ENCODE measurements at regions not wholly inside any gene's neighbourhood (a gene's known extent, or its start where the extent isn't known, plus 50 kb on each side); places are given as distances from the start of the nearest gene placed in this dataset.

GRCh38 chr20:22810626-22811569, 224.2 kb upstream of the SSTR4 start:
- CTCF ChIA-PET, result no interaction called here
- no peak for DNase-seq (ENCODE audit: extremely low spot score)
- POLR2A ChIA-PET, result no interaction called here
- TF ChIP-seq ARNT (IDR thresholded peaks at IDR 0.05) (no peak), L3MBTL2 (conservative IDR thresholded peaks at IDR 0.05) (no peak), BHLHE40 (IDR thresholded peaks at IDR 0.05; ENCODE audit: borderline replicate concordance) (no peak), SUZ12 (IDR thresholded peaks at IDR 0.05) (no peak), NFRKB (IDR thresholded peaks at IDR 0.05) (no peak), ZNF384 (IDR thresholded peaks at IDR 0.05) (no peak), FOXK2 (IDR thresholded peaks at IDR 0.05) (no peak), ELF4 (IDR thresholded peaks at IDR 0.05) (no peak), PKNOX1 (IDR thresholded peaks at IDR 0.05) (no peak), FOXM1 (IDR thresholded peaks at IDR 0.05; ENCODE audit: borderline replicate concordance) (no peak), SP1 (IDR thresholded peaks at IDR 0.05) (no peak), HDGF (IDR thresholded peaks at IDR 0.05; ENCODE audit: borderline replicate concordance) (no peak)

GRCh38 chr20:22814471-22815205, 220.5 kb upstream of the SSTR4 start:
- DNase-seq (ENCODE audit: extremely low spot score), result no peak
- ChIA-PET POLR2A (no interaction called here), CTCF (interaction anchor here (0.6 kb wide), 2 partner anchors 121 to 124 kb away, joined by 3 read pairs; no protein-coding TSS in a partner anchor)
- TF ChIP-seq FOXK2 (IDR thresholded peaks at IDR 0.05), result no peak
- no peak for TF ChIP-seq HDGF (IDR thresholded peaks at IDR 0.05; ENCODE audit: borderline replicate concordance)
- no peak for TF ChIP-seq ZNF384 (IDR thresholded peaks at IDR 0.05)

- CTCF ChIA-PET, result interaction anchor here (0.6 kb wide), 1 partner anchor 122 kb away, joined by 3 read pairs; no protein-coding TSS in a partner anchor
- TF ChIP-seq FOXK2 (IDR thresholded peaks at IDR 0.05), result no peak
- no peak for TF ChIP-seq HDGF (IDR thresholded peaks at IDR 0.05; ENCODE audit: borderline replicate concordance)
- TF ChIP-seq FOXM1 (IDR thresholded peaks at IDR 0.05; ENCODE audit: borderline replicate concordance), result no peak
- no peak for TF ChIP-seq NFRKB (IDR thresholded peaks at IDR 0.05)
- POLR2A ChIA-PET, result no interaction called here
- no peak for DNase-seq (ENCODE audit: extremely low spot score)
These were observed 219.9 kb upstream of the SSTR4 start for GRCh38 chr20:22815206-22815551.

- peak; percentile 13 for DNase-seq (ENCODE audit: extremely low spot score)
- POLR2A ChIA-PET, result no interaction called here
- CTCF ChIA-PET, result interaction anchor here (0.6 kb wide), 1 partner anchor 122 kb away, joined by 3 read pairs; no protein-coding TSS in a partner anchor
- TF ChIP-seq LEF1 (IDR thresholded peaks at IDR 0.05; ENCODE audit: borderline replicate concordance) (no peak), FOXM1 (IDR thresholded peaks at IDR 0.05; ENCODE audit: borderline replicate concordance) (no peak), ELF4 (IDR thresholded peaks at IDR 0.05) (no peak), ZNF384 (IDR thresholded peaks at IDR 0.05) (no peak), FOXA1 (IDR thresholded peaks at IDR 0.05) (no peak), HDGF (IDR thresholded peaks at IDR 0.05; ENCODE audit: borderline replicate concordance) (no peak), BHLHE40 (IDR thresholded peaks at IDR 0.05; ENCODE audit: borderline replicate concordance) (no peak), NFRKB (IDR thresholded peaks at IDR 0.05) (no peak), ARNT (IDR thresholded peaks at IDR 0.05) (no peak), TARDBP (IDR thresholded peaks at IDR 0.05) (no peak), L3MBTL2 (conservative IDR thresholded peaks at IDR 0.05) (no peak), CTBP1 (IDR thresholded peaks at IDR 0.05; ENCODE audit: borderline replicate concordance) (no peak)
These were observed 219.4 kb upstream of the SSTR4 start for GRCh38 chr20:22815603-22816315.

GRCh38 chr20:22818636-22819035, 216.5 kb upstream of the SSTR4 start:
- TF ChIP-seq CTBP1 (IDR thresholded peaks at IDR 0.05; ENCODE audit: borderline replicate concordance) (no peak), FOXM1 (IDR thresholded peaks at IDR 0.05; ENCODE audit: borderline replicate concordance) (no peak), FOXA1 (IDR thresholded peaks at IDR 0.05) (no peak), LEF1 (IDR thresholded peaks at IDR 0.05; ENCODE audit: borderline replicate concordance) (no peak), FOXK2 (IDR thresholded peaks at IDR 0.05) (no peak), ELF4 (IDR thresholded peaks at IDR 0.05) (no peak), HDGF (IDR thresholded peaks at IDR 0.05; ENCODE audit: borderline replicate concordance) (no peak)

GRCh38 chr20:22819112-22819511, 216.0 kb upstream of the SSTR4 start:
- ChIA-PET CTCF (no interaction called here), POLR2A (no interaction called here)
- no peak for DNase-seq (ENCODE audit: extremely low spot score)
- TF ChIP-seq ZNF384 (IDR thresholded peaks at IDR 0.05), result no peak

More at GRCh38 chr20:22818636-22819035, 216.5 kb upstream of the SSTR4 start:
- no peak for DNase-seq (ENCODE audit: extremely low spot score)
- ChIA-PET CTCF (no interaction called here), POLR2A (no interaction called here)

- no peak for DNase-seq (ENCODE audit: extremely low spot score)
- ChIA-PET CTCF (no interaction called here), POLR2A (no interaction called here)
- TF ChIP-seq SP1 (IDR thresholded peaks at IDR 0.05) (no peak), HDGF (IDR thresholded peaks at IDR 0.05; ENCODE audit: borderline replicate concordance) (no peak), SUZ12 (IDR thresholded peaks at IDR 0.05) (no peak), ZNF384 (IDR thresholded peaks at IDR 0.05) (no peak), ELF4 (IDR thresholded peaks at IDR 0.05) (no peak), L3MBTL2 (conservative IDR thresholded peaks at IDR 0.05) (no peak), FOXM1 (IDR thresholded peaks at IDR 0.05; ENCODE audit: borderline replicate concordance) (no peak)
These were observed 215.3 kb upstream of the SSTR4 start for GRCh38 chr20:22819784-22820183.

Data from HEK293T (cell line).